Right lung (tissue), 2 donors: ENCODE measurements at regions not wholly inside any gene's neighbourhood (a gene's known extent, or its start where the extent isn't known, plus 50 kb on each side); places are given as distances from the start of the nearest gene placed in this dataset.

Experiments used
- DNase-seq, 2 donors: peaks; one replicate each; pipeline ENCODE4 v3.0.0-alpha.2; 2013

DNA sequence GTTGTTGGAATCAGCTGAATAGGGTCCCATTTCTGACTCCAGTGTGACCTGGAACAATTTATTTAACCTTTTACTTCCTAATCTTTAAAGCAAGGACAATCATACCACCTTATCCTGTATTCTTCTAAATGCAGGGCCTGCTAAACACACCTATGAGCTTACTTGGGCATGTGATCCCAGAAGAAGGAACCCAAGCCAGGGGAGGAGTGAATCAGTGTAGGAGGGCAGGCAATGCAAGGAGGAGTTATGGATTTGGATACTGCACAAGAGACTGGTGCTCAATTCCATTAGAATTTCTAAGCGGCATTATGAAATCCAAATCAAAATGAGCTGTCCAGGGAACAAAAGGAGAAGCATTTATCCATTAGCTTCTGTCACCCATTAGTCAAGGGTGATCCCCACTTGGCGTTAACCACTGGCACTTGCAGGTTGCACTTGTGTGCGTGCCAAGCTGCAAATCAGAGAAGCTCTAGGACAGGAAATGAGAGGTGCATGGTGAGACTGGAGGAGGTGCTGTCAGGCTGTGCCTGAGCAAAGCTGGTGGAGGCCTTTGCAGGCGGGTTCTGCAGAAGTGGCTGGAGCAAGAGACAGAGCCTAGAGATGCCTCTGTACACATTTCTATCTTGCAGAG is 297.2 kb upstream of the PLXNA2 start:
- no peak for DNase-seq

DNA sequence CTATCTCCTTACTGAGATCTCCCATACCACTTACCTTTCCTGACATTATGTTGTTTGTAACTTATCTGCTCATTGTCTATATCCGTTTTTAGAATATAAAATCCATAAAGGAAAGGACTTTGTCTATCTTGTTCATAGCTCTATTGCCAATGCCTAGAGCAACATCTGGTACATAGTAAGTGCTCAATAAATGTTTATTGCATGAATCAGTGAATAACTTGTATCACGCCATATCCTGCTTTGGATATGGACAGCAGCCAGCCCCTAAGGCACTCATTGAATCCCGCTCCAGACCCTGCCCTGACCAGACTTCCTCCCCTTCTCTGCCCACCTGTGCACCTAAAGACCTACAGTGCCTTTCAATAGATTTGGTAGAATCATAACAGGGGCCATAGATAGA is 298.1 kb upstream of the PLXNA2 start:
- DNase-seq, result no peak

DNA sequence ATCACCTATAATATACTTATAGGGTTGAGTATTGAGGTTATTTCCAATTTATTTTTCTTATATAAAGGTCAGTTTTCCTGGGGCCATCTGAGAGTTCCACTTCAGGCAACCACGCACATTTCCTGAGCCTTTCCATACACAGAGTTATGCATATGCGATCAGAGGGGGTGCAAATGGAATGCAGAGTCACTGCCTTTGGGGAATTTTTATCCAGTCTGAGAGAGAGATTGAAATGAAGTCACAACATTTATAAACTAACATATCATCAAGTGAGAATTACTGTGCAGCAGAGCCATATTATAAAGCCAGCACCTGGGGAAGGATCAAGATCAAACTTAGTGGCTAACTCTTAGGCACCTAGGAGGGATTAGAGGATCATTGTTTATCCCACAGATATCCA is 299.9 kb upstream of the PLXNA2 start:
- DNase-seq, result no peak

DNA sequence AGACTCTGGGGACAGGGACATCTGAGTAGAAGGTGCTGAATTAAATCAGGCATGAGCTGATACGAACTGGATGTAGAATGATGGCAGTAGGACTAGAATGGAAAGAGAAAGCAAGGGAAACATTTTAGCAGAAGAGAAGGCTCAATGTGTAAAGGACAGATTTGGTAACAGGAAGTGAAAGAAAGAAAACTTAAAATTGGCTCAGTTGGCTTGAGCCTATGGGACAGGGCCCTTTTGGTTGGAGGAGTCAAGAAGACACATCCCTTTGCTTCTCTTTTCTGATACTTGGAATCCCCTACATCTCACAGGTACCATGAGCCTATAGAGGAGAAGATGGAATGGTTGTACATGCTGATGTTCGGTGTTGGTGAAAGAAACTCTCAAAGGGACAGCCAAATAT is 300.6 kb upstream of the PLXNA2 start:
- DNase-seq, result no peak

GRCh38 chr1:208551024-208551423 is 306.8 kb upstream of the PLXNA2 start:
- DNase-seq, result no peak

DNA sequence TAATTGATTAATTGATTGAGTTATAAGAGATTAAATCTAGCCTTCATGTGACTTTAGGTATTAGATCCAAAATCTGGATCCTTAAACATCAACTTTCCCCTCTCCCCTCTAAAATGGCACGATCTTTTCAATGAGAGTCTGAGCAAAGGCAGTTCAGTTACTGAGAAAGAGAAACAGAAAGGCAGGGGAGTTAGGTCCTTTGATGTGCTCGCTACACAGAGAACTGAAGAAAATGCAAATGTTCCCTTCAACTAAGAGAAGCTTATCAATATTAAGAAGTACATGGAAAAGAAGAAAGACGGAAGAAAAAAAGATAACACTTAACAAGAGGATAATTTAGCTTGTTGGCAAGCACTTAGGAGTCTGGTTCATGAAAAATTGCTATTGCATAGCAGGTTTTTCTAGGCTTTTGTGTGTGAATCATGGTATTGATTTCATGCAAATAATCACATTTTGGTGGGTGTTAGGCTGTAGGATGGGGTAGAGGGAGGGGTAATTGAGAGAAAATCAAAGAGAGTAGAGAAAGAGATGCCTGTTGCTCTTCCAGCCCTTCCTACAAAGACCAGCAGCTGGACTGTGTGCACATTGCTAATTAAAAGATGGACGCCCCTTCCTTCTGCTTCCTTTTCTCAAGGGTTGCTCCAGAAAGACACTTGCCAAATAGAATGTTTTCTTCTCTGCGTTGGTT is 307.6 kb upstream of the PLXNA2 start:
- DNase-seq, result no peak

- no peak for DNase-seq
Observed at GRCh38 chr1:208552928-208553327, 308.7 kb upstream of the PLXNA2 start.

DNA sequence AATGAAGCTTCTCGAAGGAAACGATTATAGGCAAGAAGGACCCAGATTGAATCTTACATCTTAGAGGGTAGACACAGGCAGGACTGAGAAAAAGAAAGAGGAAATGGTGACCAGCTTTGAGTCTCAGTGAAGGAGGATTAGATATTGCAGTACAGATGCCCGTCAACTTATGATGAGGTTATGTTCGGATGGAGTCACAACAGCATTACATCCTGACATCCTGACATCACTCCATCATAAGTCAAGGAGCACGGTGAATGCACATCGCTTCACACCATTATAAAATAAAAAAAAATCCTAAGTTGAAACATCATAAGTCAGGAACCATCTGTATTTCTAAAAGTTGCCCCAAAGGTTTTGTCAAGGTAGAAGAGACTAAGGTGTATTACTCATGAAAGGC is 312.3 kb upstream of the PLXNA2 start:
- no peak for DNase-seq

DNA sequence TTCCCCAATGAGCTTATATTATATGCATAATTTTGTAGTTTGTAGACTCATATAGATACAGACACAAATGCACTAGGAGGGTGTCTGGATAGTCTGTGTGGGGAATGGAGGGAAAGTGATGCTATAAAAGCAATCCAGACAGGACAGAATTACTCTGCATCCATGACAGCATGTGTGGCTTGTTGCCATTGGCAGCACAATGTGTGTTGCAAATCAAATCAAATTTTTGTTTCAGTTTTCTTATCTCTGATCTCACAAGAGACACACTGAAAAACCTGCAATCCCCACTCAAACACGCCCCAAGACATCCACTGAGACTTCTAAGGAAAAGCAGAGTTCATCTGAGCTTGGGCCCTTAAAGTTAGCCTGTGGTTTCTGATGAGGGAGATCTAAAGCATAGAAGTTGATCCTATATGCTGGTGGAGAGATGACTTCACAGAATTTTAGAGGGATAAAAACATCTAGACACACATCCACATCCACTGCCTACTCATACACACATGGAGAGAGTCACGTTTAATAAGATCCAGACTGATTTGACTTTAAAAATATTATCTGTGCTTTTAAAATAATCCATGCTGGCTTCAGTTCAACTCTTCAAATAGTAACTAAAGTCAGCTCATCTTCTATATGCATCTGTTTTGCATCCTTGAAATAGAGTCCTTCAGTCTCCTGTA is 313.0 kb upstream of the PLXNA2 start:
- no peak for DNase-seq

DNA sequence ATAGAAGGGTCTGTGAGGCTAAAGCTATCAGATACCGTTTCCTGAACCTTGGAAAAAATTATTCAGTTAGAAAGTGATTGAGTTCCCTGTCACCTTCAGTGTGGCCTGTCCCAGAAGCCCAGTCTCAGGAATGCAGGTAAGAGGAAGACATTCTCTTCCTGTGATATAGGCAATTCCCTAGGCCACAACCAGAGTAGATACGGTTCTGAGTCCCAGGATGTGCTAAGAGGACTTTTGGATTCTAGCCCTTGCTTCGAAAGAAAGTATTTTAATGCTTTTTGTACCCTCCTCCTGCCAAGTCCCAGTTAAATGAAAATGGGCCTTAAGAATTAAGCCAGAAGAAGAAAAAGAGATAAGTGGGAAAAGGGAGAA is 313.5 kb upstream of the PLXNA2 start:
- DNase-seq, result no peak

DNA sequence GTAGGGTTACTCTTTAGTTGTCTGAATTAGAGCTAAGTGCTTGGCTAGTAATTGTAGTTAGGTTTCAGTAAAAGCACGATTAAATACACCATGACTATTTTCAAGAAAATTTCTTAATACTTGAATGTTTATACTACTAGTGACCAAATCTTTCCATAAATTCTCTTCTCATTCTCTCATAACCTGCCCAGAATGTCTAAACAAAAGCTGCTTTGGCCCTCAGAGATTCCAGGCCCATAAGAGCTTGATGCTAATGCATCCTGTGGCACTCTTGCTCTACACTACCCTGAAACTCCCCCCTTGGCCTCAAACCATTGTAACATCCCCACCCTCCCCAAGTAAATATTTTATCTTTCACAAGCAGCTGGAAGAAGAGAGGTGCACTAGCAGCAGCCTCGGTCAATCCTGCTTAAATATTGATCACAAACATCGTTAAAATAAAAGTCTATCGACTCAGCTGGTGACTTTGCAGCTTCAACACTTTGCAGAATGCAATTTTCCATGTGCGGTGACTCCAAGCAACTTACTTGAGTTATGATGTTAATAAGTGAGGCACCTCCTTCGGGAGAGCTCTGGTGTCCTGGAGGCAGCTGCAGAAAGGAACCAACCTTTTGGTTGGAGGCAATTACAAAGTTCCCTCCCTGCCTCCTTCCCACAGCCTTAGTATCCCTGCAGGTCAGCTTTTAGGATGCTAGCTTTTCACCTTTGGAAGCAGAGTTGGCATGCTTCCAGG is 315.6 kb upstream of the PLXNA2 start:
- no peak for DNase-seq

GRCh38 chr1:208562151-208562960 is 318.2 kb upstream of the PLXNA2 start:
- DNase-seq, result no peak

- no peak for DNase-seq
Observed at GRCh38 chr1:208564466-208564865, 320.3 kb upstream of the PLXNA2 start.

- DNase-seq, result no peak
Observed at GRCh38 chr1:208565756-208566440, 321.7 kb upstream of the PLXNA2 start.

DNA sequence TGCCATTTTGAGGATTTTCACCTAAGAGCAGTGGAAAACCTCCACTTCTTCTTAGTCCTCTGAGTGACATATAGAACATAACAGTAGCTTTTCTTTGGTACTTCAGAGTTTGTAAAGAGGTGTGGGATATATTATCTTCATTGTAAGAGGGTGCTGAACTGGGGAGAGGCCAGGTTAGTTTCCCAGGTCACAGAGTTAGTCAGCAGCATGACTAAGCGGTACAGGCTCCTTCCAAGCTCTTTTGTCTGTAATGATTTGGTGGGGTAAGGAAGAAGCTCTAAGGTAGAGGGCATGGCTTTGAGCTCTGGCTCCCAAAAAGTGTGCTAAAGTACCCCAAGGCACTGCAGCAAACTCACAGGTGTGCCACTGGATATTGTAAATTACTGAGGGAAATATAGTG is 325.0 kb upstream of the PLXNA2 start:
- no peak for DNase-seq

GRCh38 chr1:208570362-208570761 is 326.2 kb upstream of the PLXNA2 start:
- DNase-seq, result no peak

GRCh38 chr1:208576425-208576824 is 332.2 kb upstream of the PLXNA2 start:
- DNase-seq, result no peak

DNA sequence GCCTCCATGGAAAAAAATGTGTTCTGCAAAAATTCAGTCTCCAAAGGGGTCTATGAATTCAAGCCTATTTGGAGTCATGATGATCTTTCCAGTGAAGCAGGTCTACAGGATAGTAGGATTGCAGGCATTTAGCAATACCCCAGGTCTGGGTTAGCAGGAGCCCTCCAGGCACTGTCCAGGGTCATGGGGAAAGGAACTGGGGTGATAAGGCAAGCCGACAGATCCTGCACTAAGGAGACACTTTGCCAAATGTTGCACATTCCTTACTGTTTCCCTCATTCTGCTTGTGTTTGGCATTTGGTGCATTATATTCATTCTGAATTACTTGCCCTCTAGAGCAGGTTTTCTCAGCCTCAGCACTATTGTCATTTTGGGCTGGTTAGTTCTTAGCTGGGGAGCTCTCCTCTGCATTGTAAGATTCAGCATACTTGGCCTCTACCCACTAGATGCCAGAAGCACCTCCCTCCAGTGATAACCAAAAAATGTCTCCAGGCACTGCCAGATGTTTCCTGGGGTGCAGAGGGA is 333.3 kb upstream of the PLXNA2 start:
- no peak for DNase-seq

DNA sequence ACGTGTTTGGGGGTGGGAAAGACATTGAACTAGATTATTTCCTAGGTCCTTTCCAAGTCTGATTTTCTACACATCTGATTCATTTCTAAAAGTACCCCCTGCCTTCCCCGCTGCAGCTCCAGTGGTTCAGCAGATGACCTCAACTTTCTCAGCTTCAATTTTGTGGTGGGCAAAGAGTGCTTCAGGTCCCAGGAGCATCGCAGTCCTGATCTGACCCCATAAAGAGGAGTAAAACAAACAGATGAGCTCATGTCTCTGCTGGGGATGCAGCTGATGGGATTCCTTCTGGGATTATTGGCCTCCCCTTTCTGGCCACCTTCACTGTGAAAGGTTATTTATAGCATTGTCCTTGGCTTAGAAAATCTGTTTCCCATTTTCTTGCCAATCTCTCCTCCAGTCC is 337.0 kb upstream of the PLXNA2 start:
- DNase-seq, result no peak

- DNase-seq, result no peak
Observed at GRCh38 chr1:208581667-208582066, 337.5 kb upstream of the PLXNA2 start.

DNA sequence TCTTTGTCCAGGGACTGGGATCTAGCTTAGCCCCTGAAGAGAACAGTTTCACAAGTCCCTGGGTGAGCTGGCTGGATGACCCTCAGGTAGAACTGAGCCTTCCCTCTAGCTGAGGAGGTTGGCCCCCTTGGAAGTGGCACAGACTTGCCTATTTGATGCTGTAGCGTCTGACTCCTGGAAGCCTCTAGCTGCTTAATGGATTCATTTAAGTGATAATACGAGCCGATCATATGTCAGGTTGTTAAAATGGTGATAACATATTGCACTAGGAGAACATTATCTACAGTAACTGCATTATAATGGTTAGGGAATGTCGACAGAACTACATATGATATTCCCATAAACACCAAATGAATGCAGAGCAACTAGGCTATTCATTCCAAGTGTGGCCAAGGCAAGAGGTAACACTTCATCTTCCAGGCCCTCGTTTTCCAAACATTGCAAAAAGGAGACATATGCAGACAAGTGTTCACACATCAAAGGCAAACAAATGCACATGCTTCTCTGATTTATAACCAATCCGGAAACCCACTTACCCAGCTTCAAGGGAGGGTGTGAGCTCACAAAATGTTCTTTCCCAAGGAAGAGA is 340.1 kb upstream of the PLXNA2 start:
- DNase-seq, result peak; percentile 52 to 68
